ENCODE measurements at regions not wholly inside any gene's neighbourhood (a gene's known extent, or its start where the extent isn't known, plus 50 kb on each side); places are given as distances from the start of the nearest gene placed in this dataset.
"Not testable (repeated sequence)": the region's sequence is repeated elsewhere in the genome, so short reads cannot be mapped to it uniquely, and the experiment has no call there.

GRCh38 chr1:243049716-243050115 lies 205.4 kb downstream of the CEP170 start:
- not testable (repeated sequence) for H3K9ac ChIP-seq (ENCODE audit: low read length); H3K9me3 ChIP-seq (ENCODE audit: insufficient read depth, low read length); H2AFZ ChIP-seq (ENCODE audit: low read depth, low read length, severe bottlenecking); H3K79me2 ChIP-seq (ENCODE audit: insufficient read depth, low read length); H4K20me1 ChIP-seq (ENCODE audit: low read depth, low read length); H3K4me2 ChIP-seq (ENCODE audit: low read depth, low read length, poor library complexity, severe bottlenecking); H3K9me2 ChIP-seq (replicated peaks; ENCODE audit: insufficient read depth, low read length); H3K4me3 ChIP-seq (ENCODE audit: insufficient read depth, low read length, poor library complexity, severe bottlenecking); H3F3A ChIP-seq (ENCODE audit: insufficient read depth); H3K36me3 ChIP-seq (ENCODE audit: low read length); H3K27me3 ChIP-seq (ENCODE audit: low read length); H3K27ac ChIP-seq (ENCODE audit: low read depth, low read length)

GRCh38 chr1:243021365-243021764 lies 233.7 kb downstream of the CEP170 start:
- H4K20me1 ChIP-seq (ENCODE audit: low read depth, low read length); H3K9me3 ChIP-seq (ENCODE audit: insufficient read depth, low read length); H3K79me2 ChIP-seq (ENCODE audit: insufficient read depth, low read length); H3K27ac ChIP-seq (ENCODE audit: low read depth, low read length); H3K4me2 ChIP-seq (ENCODE audit: low read depth, low read length, poor library complexity, severe bottlenecking); H3K36me3 ChIP-seq (ENCODE audit: low read length); H3K4me3 ChIP-seq (ENCODE audit: insufficient read depth, low read length, poor library complexity, severe bottlenecking); H2AFZ ChIP-seq (ENCODE audit: low read depth, low read length, severe bottlenecking); H3K9ac ChIP-seq (ENCODE audit: low read length); H3K27me3 ChIP-seq (ENCODE audit: low read length); H3K9me2 ChIP-seq (replicated peaks; ENCODE audit: insufficient read depth, low read length); H3F3A ChIP-seq (ENCODE audit: insufficient read depth): not testable (repeated sequence)

- H3K9ac ChIP-seq (ENCODE audit: low read length) = not testable (repeated sequence)
Measured at GRCh38 chr1:243019030-243019635, 235.9 kb downstream of the CEP170 start.

GRCh38 chr1:243010719-243011118 lies 244.4 kb downstream of the CEP170 start:
- not testable (repeated sequence) for H3K27ac ChIP-seq (ENCODE audit: low read depth, low read length); H3K36me3 ChIP-seq (ENCODE audit: low read length); H3F3A ChIP-seq (ENCODE audit: insufficient read depth); H3K9ac ChIP-seq (ENCODE audit: low read length); H3K27me3 ChIP-seq (ENCODE audit: low read length); H2AFZ ChIP-seq (ENCODE audit: low read depth, low read length, severe bottlenecking); H3K9me2 ChIP-seq (replicated peaks; ENCODE audit: insufficient read depth, low read length); H3K4me2 ChIP-seq (ENCODE audit: low read depth, low read length, poor library complexity, severe bottlenecking); H4K20me1 ChIP-seq (ENCODE audit: low read depth, low read length); H3K9me3 ChIP-seq (ENCODE audit: insufficient read depth, low read length); H3K79me2 ChIP-seq (ENCODE audit: insufficient read depth, low read length); H3K4me3 ChIP-seq (ENCODE audit: insufficient read depth, low read length, poor library complexity, severe bottlenecking)

More at GRCh38 chr1:243019030-243019635, 235.9 kb downstream of the CEP170 start:
- H3K4me2 ChIP-seq (ENCODE audit: low read depth, low read length, poor library complexity, severe bottlenecking); H4K20me1 ChIP-seq (ENCODE audit: low read depth, low read length); H3K79me2 ChIP-seq (ENCODE audit: insufficient read depth, low read length); H3K9me3 ChIP-seq (ENCODE audit: insufficient read depth, low read length); H3K36me3 ChIP-seq (ENCODE audit: low read length); H3K4me3 ChIP-seq (ENCODE audit: insufficient read depth, low read length, poor library complexity, severe bottlenecking); H2AFZ ChIP-seq (ENCODE audit: low read depth, low read length, severe bottlenecking); H3K27me3 ChIP-seq (ENCODE audit: low read length); H3K27ac ChIP-seq (ENCODE audit: low read depth, low read length); H3F3A ChIP-seq (ENCODE audit: insufficient read depth); H3K9me2 ChIP-seq (replicated peaks; ENCODE audit: insufficient read depth, low read length): not testable (repeated sequence)

- not testable (repeated sequence) for H3K4me3 ChIP-seq (ENCODE audit: insufficient read depth, low read length, poor library complexity, severe bottlenecking)
Measured at GRCh38 chr1:243001003-243001402, 254.1 kb downstream of the CEP170 start.

GRCh38 chr1:242992776-242993175 lies 262.3 kb downstream of the CEP170 start:
- not testable (repeated sequence) for H3K9me3 ChIP-seq (ENCODE audit: insufficient read depth, low read length); H3F3A ChIP-seq (ENCODE audit: insufficient read depth); H3K79me2 ChIP-seq (ENCODE audit: insufficient read depth, low read length); H3K9ac ChIP-seq (ENCODE audit: low read length); H3K27me3 ChIP-seq (ENCODE audit: low read length); H3K36me3 ChIP-seq (ENCODE audit: low read length); H2AFZ ChIP-seq (ENCODE audit: low read depth, low read length, severe bottlenecking); H4K20me1 ChIP-seq (ENCODE audit: low read depth, low read length); H3K4me3 ChIP-seq (ENCODE audit: insufficient read depth, low read length, poor library complexity, severe bottlenecking); H3K9me2 ChIP-seq (replicated peaks; ENCODE audit: insufficient read depth, low read length); H3K27ac ChIP-seq (ENCODE audit: low read depth, low read length); H3K4me2 ChIP-seq (ENCODE audit: low read depth, low read length, poor library complexity, severe bottlenecking)

More at GRCh38 chr1:243001003-243001402, 254.1 kb downstream of the CEP170 start:
- not testable (repeated sequence) for H3K36me3 ChIP-seq (ENCODE audit: low read length); H3K27me3 ChIP-seq (ENCODE audit: low read length); H2AFZ ChIP-seq (ENCODE audit: low read depth, low read length, severe bottlenecking); H3K4me2 ChIP-seq (ENCODE audit: low read depth, low read length, poor library complexity, severe bottlenecking); H3K9ac ChIP-seq (ENCODE audit: low read length); H3K27ac ChIP-seq (ENCODE audit: low read depth, low read length); H3K9me3 ChIP-seq (ENCODE audit: insufficient read depth, low read length); H4K20me1 ChIP-seq (ENCODE audit: low read depth, low read length); H3F3A ChIP-seq (ENCODE audit: insufficient read depth); H3K9me2 ChIP-seq (replicated peaks; ENCODE audit: insufficient read depth, low read length); H3K79me2 ChIP-seq (ENCODE audit: insufficient read depth, low read length)

- not testable (repeated sequence) for H3K27me3 ChIP-seq (ENCODE audit: low read length); H3K27ac ChIP-seq (ENCODE audit: low read depth, low read length); H3F3A ChIP-seq (ENCODE audit: insufficient read depth); H3K9me3 ChIP-seq (ENCODE audit: insufficient read depth, low read length); H3K79me2 ChIP-seq (ENCODE audit: insufficient read depth, low read length); H3K4me2 ChIP-seq (ENCODE audit: low read depth, low read length, poor library complexity, severe bottlenecking); H2AFZ ChIP-seq (ENCODE audit: low read depth, low read length, severe bottlenecking); H3K36me3 ChIP-seq (ENCODE audit: low read length); H3K9ac ChIP-seq (ENCODE audit: low read length); H3K9me2 ChIP-seq (replicated peaks; ENCODE audit: insufficient read depth, low read length); H4K20me1 ChIP-seq (ENCODE audit: low read depth, low read length); H3K4me3 ChIP-seq (ENCODE audit: insufficient read depth, low read length, poor library complexity, severe bottlenecking)
Measured at GRCh38 chr1:242985096-242985495, 270.0 kb downstream of the CEP170 start.

GRCh38 chr1:242973341-242973740 lies 281.7 kb downstream of the CEP170 start:
- H3K9me2 ChIP-seq (replicated peaks; ENCODE audit: insufficient read depth, low read length); H3K36me3 ChIP-seq (ENCODE audit: low read length); H2AFZ ChIP-seq (ENCODE audit: low read depth, low read length, severe bottlenecking); H3K4me2 ChIP-seq (ENCODE audit: low read depth, low read length, poor library complexity, severe bottlenecking); H3K79me2 ChIP-seq (ENCODE audit: insufficient read depth, low read length); H3K27ac ChIP-seq (ENCODE audit: low read depth, low read length); H3K4me3 ChIP-seq (ENCODE audit: insufficient read depth, low read length, poor library complexity, severe bottlenecking); H3K9ac ChIP-seq (ENCODE audit: low read length); H4K20me1 ChIP-seq (ENCODE audit: low read depth, low read length); H3F3A ChIP-seq (ENCODE audit: insufficient read depth); H3K9me3 ChIP-seq (ENCODE audit: insufficient read depth, low read length); H3K27me3 ChIP-seq (ENCODE audit: low read length): not testable (repeated sequence)

Data from SU-DHL-6 (cell line).